ENCODE measurements at regions not wholly inside any gene's neighbourhood (a gene's known extent, or its start where the extent isn't known, plus 50 kb on each side); places are given as distances from the start of the nearest gene placed in this dataset.

GRCh38 chr2:161061786-161062185, 98.4 kb upstream of the TANK start:
- no peak for TF ChIP-seq CTCF (conservative IDR thresholded peaks at IDR 0.05; ENCODE audit: low read depth, low read length)
- TF ChIP-seq EZH2 (IDR thresholded peaks at IDR 0.05; ENCODE audit: borderline replicate concordance, low read depth, low read length, poor library complexity, severe bottlenecking): no peak
